GM12878 (cell line): ENCODE measurements at regions not wholly inside any gene's neighbourhood (a gene's known extent, or its start where the extent isn't known, plus 50 kb on each side); places are given as distances from the start of the nearest gene placed in this dataset.

ENCODE experiments used
- EP300 ChIP-seq, 2 experiments: fragments of 150-350 bp in 1 of 2; IDR thresholded peaks; 2 replicates each; pipeline ENCODE4 v1.6.1; 2011 to 2012; ENCODE audit warnings: low read depth in 2 of 2, low read length in 2 of 2, borderline replicate concordance in 1 of 2, improper control_type of control experiment in 1 of 2, inconsistent platforms in 1 of 2; ENCODE audit not compliant: control insufficient read depth in 1 of 2
- ETV6 ChIP-seq, 2 experiments: fragments of 450-650 bp in 1 of 2; IDR thresholded peaks in 1 of 2; conservative IDR thresholded peaks in 1 of 2; 2 replicates each; pipeline ENCODE4 v1.6.1; 2014; ENCODE audit warnings: antibody characterized with exemption in 1 of 2, borderline replicate concordance in 1 of 2, low read depth in 1 of 2, mild to moderate bottlenecking in 1 of 2, moderate library complexity in 1 of 2
- YY1 ChIP-seq: IDR thresholded peaks from 2 replicates; pipeline ENCODE4 v1.6.1; 2011; ENCODE audit warnings: low read depth, mild to moderate bottlenecking, low read length
- TF ChIP-seq, protein P1 (sequence below): fragments of 450-650 bp; IDR thresholded peaks from 2 replicates; pipeline ENCODE4 v1.6.1; 2017; ENCODE audit warnings: mild to moderate bottlenecking

- TF ChIP-seq YY1 (no peak), EP300 (IDR thresholded peaks at IDR 0.05; ENCODE audit: borderline replicate concordance in 1 of 2, control insufficient read depth in 1 of 2, low read depth in 2 of 2, low read length in 2 of 2) (no peak), ETV6 (conservative IDR thresholded peaks at IDR 0.05 in 1 of 2, IDR thresholded peaks at IDR 0.05 in 1 of 2; ENCODE audit: borderline replicate concordance in 1 of 2, low read depth in 1 of 2) (no peak)
- TF ChIP-seq, protein P1, sequence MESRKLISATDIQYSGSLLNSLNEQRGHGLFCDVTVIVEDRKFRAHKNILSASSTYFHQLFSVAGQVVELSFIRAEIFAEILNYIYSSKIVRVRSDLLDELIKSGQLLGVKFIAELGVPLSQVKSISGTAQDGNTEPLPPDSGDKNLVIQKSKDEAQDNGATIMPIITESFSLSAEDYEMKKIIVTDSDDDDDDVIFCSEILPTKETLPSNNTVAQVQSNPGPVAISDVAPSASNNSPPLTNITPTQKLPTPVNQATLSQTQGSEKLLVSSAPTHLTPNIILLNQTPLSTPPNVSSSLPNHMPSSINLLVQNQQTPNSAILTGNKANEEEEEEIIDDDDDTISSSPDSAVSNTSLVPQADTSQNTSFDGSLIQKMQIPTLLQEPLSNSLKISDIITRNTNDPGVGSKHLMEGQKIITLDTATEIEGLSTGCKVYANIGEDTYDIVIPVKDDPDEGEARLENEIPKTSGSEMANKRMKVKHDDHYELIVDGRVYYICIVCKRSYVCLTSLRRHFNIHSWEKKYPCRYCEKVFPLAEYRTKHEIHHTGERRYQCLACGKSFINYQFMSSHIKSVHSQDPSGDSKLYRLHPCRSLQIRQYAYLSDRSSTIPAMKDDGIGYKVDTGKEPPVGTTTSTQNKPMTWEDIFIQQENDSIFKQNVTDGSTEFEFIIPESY = no peak
Observed at GRCh38 chr11:106160494-106160893, 83.0 kb downstream of the AASDHPPT start.
